Endothelial cell of umbilical vein (primary cell): ENCODE measurements at regions not wholly inside any gene's neighbourhood (a gene's known extent, or its start where the extent isn't known, plus 50 kb on each side); places are given as distances from the start of the nearest gene placed in this dataset.

Source experiments
- BruUV-seq: library from RNA; stranded (reverse); fragments of 400-500 nt; replicated peaks from 2 replicates; lab custom pipeline; 2021; lab: Mats Ljungman, UMichigan
- CTCF ChIA-PET: fragments of 300-600, 350-600 bp; sonication (Branson Sonifier 250); formaldehyde crosslinking; loops from one replicate; lab custom pipeline; 2021; ENCODE audit warnings: antibody characterized with exemption, inconsistent platforms; lab: Charles Lee
- POLR2A ChIA-PET: fragments of 300-600, 350-600 bp; sonication (Branson Sonifier 250); formaldehyde crosslinking; loops from one replicate; lab custom pipeline; 2021; ENCODE audit warnings: antibody characterized with exemption, inconsistent platforms; lab: Charles Lee
- DNase-seq: peaks from one replicate; pipeline ENCODE4 v3.0.0-alpha.2; 2011; ENCODE audit warnings: low read depth, low spot score
- FAIRE-seq: peaks from 2 replicates; lab custom pipeline; 2011; peaks lifted over from hg19 to GRCh38; lab: Jason Lieb, UNC
- H2AFZ ChIP-seq: 2 replicates; pipeline ENCODE4 v1.6.0; 2012; ENCODE audit warnings: low read depth, low read length, control low read depth, inconsistent platforms
- H3K27ac ChIP-seq: 2 replicates; pipeline ENCODE4 v1.5.1; 2011; ENCODE audit warnings: low read depth, mild to moderate bottlenecking, control low read depth, low read length, moderate library complexity; ENCODE audit not compliant: insufficient read depth
- H3K27me3 ChIP-seq, 2 experiments: 2 replicates each; pipeline versions ENCODE4 v1.6.0 to v1.6.1; 2011; ENCODE audit warnings: low read length in 2 of 2, mixed read lengths in 1 of 2; ENCODE audit not compliant: control insufficient read depth in 2 of 2, insufficient read depth in 2 of 2
- H3K36me3 ChIP-seq, 2 experiments: 2 replicates in 1 of 2; 3 replicates in 1 of 2; pipeline ENCODE4 v1.5.1; 2011; ENCODE audit warnings: low read length in 2 of 2, mild to moderate bottlenecking in 1 of 2, moderate library complexity in 1 of 2; ENCODE audit not compliant: control insufficient read depth in 2 of 2, insufficient read depth in 2 of 2; ENCODE audit errors: extremely low read depth in 1 of 2
- H3K4me1 ChIP-seq: 3 replicates; pipeline ENCODE4 v1.5.1; 2011; ENCODE audit warnings: mild to moderate bottlenecking, low read length; ENCODE audit not compliant: control insufficient read depth, insufficient read depth; ENCODE audit errors: extremely low read depth
- H3K4me2 ChIP-seq: 2 replicates; pipeline ENCODE4 v1.6.1; 2011; ENCODE audit warnings: low read length, control low read depth, mixed read lengths; ENCODE audit not compliant: insufficient read depth
- H3K4me3 ChIP-seq, 3 experiments: fragments of 200-600 bp in 1 of 3; sonication (generic), shearing (Covaris generic) in 1 of 3; replicated peaks in 1 of 3; 2 replicates each; pipeline ENCODE4 v1.5.1; 2011 to 2016; ENCODE audit warnings: control low read depth in 3 of 3, low read length in 3 of 3, mild to moderate bottlenecking in 2 of 3, inconsistent platforms in 1 of 3, low read depth in 1 of 3, moderate library complexity in 1 of 3; ENCODE audit not compliant: insufficient read depth in 1 of 3
- H3K79me2 ChIP-seq: 2 replicates; pipeline ENCODE4 v1.6.0; 2012; ENCODE audit warnings: low read length, inconsistent platforms; ENCODE audit not compliant: control insufficient read depth, insufficient read depth
- H3K9ac ChIP-seq: replicated peaks from 2 replicates; pipeline ENCODE3; 2011; ENCODE audit warnings: low read length, control low read depth; ENCODE audit not compliant: insufficient read depth; ENCODE audit errors: extremely low read depth
- H3K9me1 ChIP-seq: replicated peaks from 3 replicates; pipeline ENCODE4 v1.6.0; 2011; ENCODE audit warnings: mild to moderate bottlenecking, low read length; ENCODE audit not compliant: control insufficient read depth, insufficient read depth; ENCODE audit errors: extremely low read depth
- H3K9me3 ChIP-seq: replicated peaks from 2 replicates; pipeline ENCODE4 v1.5.1; 2012; ENCODE audit warnings: low read length, inconsistent platforms; ENCODE audit not compliant: control insufficient read depth, insufficient read depth
- H4K20me1 ChIP-seq: replicated peaks from 2 replicates; pipeline ENCODE3; 2011; ENCODE audit warnings: mild to moderate bottlenecking, low read length; ENCODE audit not compliant: control insufficient read depth, insufficient read depth; ENCODE audit errors: extremely low read depth
- CTCF ChIP-seq, 2 donors: IDR thresholded peaks; 1 replicate in 1 of 2; 2 replicates in 1 of 2; pipeline ENCODE4 v1.5.1; 2011; ENCODE audit warnings: low read length in 2 of 2, mild to moderate bottlenecking in 2 of 2, moderate library complexity in 2 of 2, control low read depth in 1 of 2, inconsistent platforms in 1 of 2, low read depth in 1 of 2; ENCODE audit not compliant: insufficient read depth in 1 of 2; ENCODE audit errors: extremely low read depth in 1 of 2
- EZH2 ChIP-seq: IDR thresholded peaks from 2 replicates; pipeline ENCODE4 v1.6.1; 2012; ENCODE audit warnings: borderline replicate concordance, low read depth, mild to moderate bottlenecking, moderate library complexity, low read length, inconsistent platforms; ENCODE audit not compliant: severe bottlenecking
- FOS ChIP-seq: IDR thresholded peaks from 2 replicates; pipeline ENCODE4 v1.6.1; 2011; ENCODE audit warnings: mild to moderate bottlenecking, low read length, moderate library complexity, borderline replicate concordance; ENCODE audit not compliant: insufficient read depth
- GATA2 ChIP-seq: IDR thresholded peaks from 2 replicates; pipeline ENCODE4 v1.7.0; 2011; ENCODE audit warnings: low read depth, mild to moderate bottlenecking, moderate library complexity, mixed read lengths, low read length; ENCODE audit not compliant: insufficient read length, insufficient read depth
- JUN ChIP-seq: IDR thresholded peaks from 2 replicates; pipeline ENCODE4 v1.6.1; 2011; ENCODE audit warnings: borderline replicate concordance, low read depth; ENCODE audit not compliant: insufficient read length, insufficient read depth
- MAX ChIP-seq: IDR thresholded peaks from 2 replicates; pipeline ENCODE4 v1.6.1; 2011; ENCODE audit not compliant: insufficient read depth, insufficient read length
- MYC ChIP-seq: IDR thresholded peaks from one replicate; pipeline ENCODE4 v1.6.1; 2011; ENCODE audit warnings: mild to moderate bottlenecking, low read depth, low read length
- POLR2A ChIP-seq: IDR thresholded peaks from 2 replicates; pipeline ENCODE4 v1.6.1; 2012; ENCODE audit warnings: low read depth, mild to moderate bottlenecking, control low read depth, low read length
- POLR2AphosphoS5 ChIP-seq: IDR thresholded peaks from 2 replicates; pipeline ENCODE4 v1.6.1; 2012; ENCODE audit warnings: low read depth, mild to moderate bottlenecking, control low read depth, low read length, moderate library complexity; ENCODE audit not compliant: insufficient read depth
- dilution Hi-C: fragments of 300-500 bp; cut with MboI; formaldehyde crosslinking; loops from one replicate; pipeline ENCODE4 v1.15.0; 2019; ENCODE audit warnings: low sequenced_read_pairs; ENCODE audit not compliant: extremely low pct_ligation_motif_present
- intact Hi-C: fragments of 100-400 bp; cut with micrococcal nuclease; formaldehyde crosslinking; loops from one replicate; pipeline ENCODE4 v1.10.0; 2022

- no peaks in the 10 kb centered on the region for H3K9me1 ChIP-seq
- dilution Hi-C loops = no loop called here
Measured at GRCh38 chr1:215453440-215453839, 113.7 kb upstream of the KCTD3 start.

More at GRCh38 chr1:215453440-215453839, 113.7 kb upstream of the KCTD3 start:
- no peaks in the 10 kb centered on the region for H3K27me3 ChIP-seq
- no peaks in the 10 kb centered on the region for H3K9me3 ChIP-seq
- DNase-seq = no peak
- POLR2A ChIA-PET = no interaction called here
- BruUV-seq = no TSS peak
- no peaks in the 10 kb centered on the region for H3K79me2 ChIP-seq
- no peak overlapping the region for H2AFZ ChIP-seq
- intact Hi-C loops = no loop called here
- no peaks in the 10 kb centered on the region for H3K36me3 ChIP-seq
- no peak for FAIRE-seq
- H3K9ac ChIP-seq = no peak overlapping the region
- TF ChIP-seq MYC = no peak
- no peak for TF ChIP-seq GATA2
- TF ChIP-seq POLR2AphosphoS5 = no peak
- no peak for TF ChIP-seq CTCF (IDR thresholded peaks at IDR 0.05; ENCODE audit: extremely low read depth in 1 of 2, insufficient read depth in 1 of 2, low read depth in 1 of 2, low read length in 2 of 2)
- no peak for TF ChIP-seq MAX
- TF ChIP-seq FOS = no peak
- no peak for TF ChIP-seq EZH2
- no peak for TF ChIP-seq POLR2A
- TF ChIP-seq JUN = no peak
- no peaks in the 10 kb centered on the region for H3K4me1 ChIP-seq
- no peak overlapping the region for H3K4me3 ChIP-seq
- H4K20me1 ChIP-seq = no peaks in the 10 kb centered on the region
- no peak overlapping the region for H3K4me2 ChIP-seq
- CTCF ChIA-PET = no interaction called here
- H3K27ac ChIP-seq = no peak overlapping the region
